Neural cell (in vitro differentiated cells): ENCODE measurements at regions not wholly inside any gene's neighbourhood (a gene's known extent, or its start where the extent isn't known, plus 50 kb on each side); places are given as distances from the start of the nearest gene placed in this dataset.

Source experiments
- H2AFZ ChIP-seq: fragments of 200-600, 300-800 bp; sonication (generic), shearing (Covaris generic); 2 replicates; pipeline ENCODE4 v1.6.0; 2014; ENCODE audit warnings: low read depth, mild to moderate bottlenecking, antibody characterized with exemption, low read length, moderate library complexity
- H3F3A ChIP-seq: fragments of 200-600 bp; shearing (Covaris generic); 2 replicates; pipeline ENCODE4 v1.6.1; 2016; ENCODE audit warnings: mild to moderate bottlenecking, moderate library complexity, mixed read lengths, antibody characterized with exemption, low read length; ENCODE audit not compliant: insufficient read depth, poor library complexity, severe bottlenecking
- H3K27ac ChIP-seq: fragments of 200-600, 300-800 bp; sonication (generic), shearing (Covaris generic); 2 replicates; pipeline ENCODE4 v1.5.1; 2014; ENCODE audit warnings: mild to moderate bottlenecking, low read length, moderate library complexity
- H3K27me3 ChIP-seq: fragments of 300-800, 200-600 bp; sonication (generic), shearing (Covaris generic); 2 replicates; pipeline ENCODE4 v1.6.0; 2014; ENCODE audit warnings: mild to moderate bottlenecking, low read depth, low read length, moderate library complexity; ENCODE audit not compliant: insufficient read depth
- H3K36me3 ChIP-seq: fragments of 300-800, 200-600 bp; sonication (generic), shearing (Covaris generic); 2 replicates; pipeline ENCODE4 v1.5.1; 2014; ENCODE audit warnings: mild to moderate bottlenecking, antibody characterized with exemption, low read length, moderate library complexity; ENCODE audit not compliant: insufficient read depth
- H3K4me2 ChIP-seq: fragments of 300-800, 200-600 bp; sonication (generic), shearing (Covaris generic); 2 replicates; pipeline ENCODE4 v1.6.0; 2014; ENCODE audit warnings: mild to moderate bottlenecking, low read length
- H3K4me3 ChIP-seq: fragments of 300-800, 200-600 bp; sonication (generic), shearing (Covaris generic); 2 replicates; pipeline ENCODE4 v1.5.1; 2014; ENCODE audit warnings: mild to moderate bottlenecking, low read length, moderate library complexity
- H3K79me2 ChIP-seq: fragments of 200-600 bp; shearing (Covaris generic); replicated peaks from 2 replicates; pipeline ENCODE4 v1.6.0; 2014; ENCODE audit warnings: mild to moderate bottlenecking, low read length, moderate library complexity; ENCODE audit not compliant: insufficient read depth
- H3K9ac ChIP-seq: fragments of 300-800, 200-600 bp; sonication (generic), shearing (Covaris generic); 2 replicates; pipeline ENCODE4 v1.6.1; 2016; ENCODE audit warnings: mild to moderate bottlenecking, low read length, mixed read lengths
- H3K9me2 ChIP-seq: fragments of 200-600 bp; shearing (Covaris generic); 2 replicates; pipeline ENCODE4 v1.6.1; 2016; ENCODE audit warnings: mild to moderate bottlenecking, low read length, mixed read lengths; ENCODE audit not compliant: insufficient read depth
- H3K9me3 ChIP-seq: fragments of 200-600, 300-800 bp; sonication (generic), shearing (Covaris generic); 2 replicates; pipeline ENCODE4 v1.6.1; 2016; ENCODE audit warnings: mild to moderate bottlenecking, mixed run types, low read length, moderate library complexity, mixed read lengths
- H4K20me1 ChIP-seq: fragments of 200-600 bp; shearing (Covaris generic); 2 replicates; pipeline ENCODE4 v1.6.1; 2016; ENCODE audit warnings: mild to moderate bottlenecking, mixed run types; ENCODE audit not compliant: insufficient read depth
- CTCF ChIP-seq: fragments of 450-650 bp; IDR thresholded peaks from 2 replicates; pipeline ENCODE4 v1.5.1; 2014; ENCODE audit warnings: antibody characterized with exemption, mild to moderate bottlenecking, moderate library complexity; ENCODE audit not compliant: poor library complexity, severe bottlenecking
- EP300 ChIP-seq: fragments of 450-650 bp; conservative IDR thresholded peaks from 2 replicates; pipeline ENCODE4 v1.6.1; 2014; ENCODE audit warnings: antibody characterized with exemption, mild to moderate bottlenecking, moderate library complexity; ENCODE audit not compliant: poor library complexity, severe bottlenecking
- EZH2 ChIP-seq: fragments of 200-600, 300-800 bp; shearing (Covaris generic), sonication (generic); IDR thresholded peaks from 2 replicates; pipeline ENCODE4 v1.6.1; 2014; ENCODE audit warnings: antibody characterized with exemption, low read length, borderline replicate concordance, mild to moderate bottlenecking; ENCODE audit not compliant: insufficient read depth, poor library complexity, severe bottlenecking
- MXI1 ChIP-seq: fragments of 450-650 bp; conservative IDR thresholded peaks from 2 replicates; pipeline ENCODE4 v1.6.1; 2014; ENCODE audit warnings: antibody characterized with exemption, mild to moderate bottlenecking; ENCODE audit not compliant: poor library complexity, severe bottlenecking
- POLR2AphosphoS5 ChIP-seq: IDR thresholded peaks from 2 replicates; pipeline ENCODE4 v1.6.1; 2012
- RAD21 ChIP-seq: fragments of 450-650 bp; conservative IDR thresholded peaks from 2 replicates; pipeline ENCODE4 v1.6.1; 2014; ENCODE audit warnings: antibody characterized with exemption, mild to moderate bottlenecking, moderate library complexity
- REST ChIP-seq: IDR thresholded peaks from 2 replicates; pipeline ENCODE4 v1.6.1; 2012; ENCODE audit warnings: borderline replicate concordance
- SMC3 ChIP-seq: fragments of 450-650 bp; conservative IDR thresholded peaks from 2 replicates; pipeline ENCODE4 v1.6.1; 2014; ENCODE audit warnings: antibody characterized with exemption, mild to moderate bottlenecking, moderate library complexity; ENCODE audit not compliant: poor library complexity
- TAF1 ChIP-seq: IDR thresholded peaks from 2 replicates; pipeline ENCODE4 v1.6.1; 2012; ENCODE audit warnings: low read depth

GRCh38 chr9:80320916-80321315 lies 749.2 kb downstream of the TLE4 start:
- H4K20me1 ChIP-seq = no peaks in the 10 kb centered on the region
- no peak for TF ChIP-seq EZH2
- no peak for TF ChIP-seq SMC3
- TF ChIP-seq MXI1 = no peak
- TF ChIP-seq EP300 = no peak
- no peak for TF ChIP-seq CTCF
- TF ChIP-seq TAF1 = no peak
- no peak for TF ChIP-seq POLR2AphosphoS5
- no peaks in the 10 kb centered on the region for H3K79me2 ChIP-seq
- no peak overlapping the region for H3K27ac ChIP-seq
- no peaks in the 10 kb centered on the region for H3K36me3 ChIP-seq
- no peak overlapping the region for H3K4me3 ChIP-seq
- H3K4me2 ChIP-seq = no peak overlapping the region
- no peak overlapping the region for H2AFZ ChIP-seq
- H3F3A ChIP-seq = no peaks in the 10 kb centered on the region
- no peaks in the 10 kb centered on the region for H3K9me3 ChIP-seq
- no peaks in the 10 kb centered on the region for H3K27me3 ChIP-seq
- no peak overlapping the region for H3K9ac ChIP-seq
- no peaks in the 10 kb centered on the region for H3K9me2 ChIP-seq

- H3K9me2 ChIP-seq = no peaks in the 10 kb centered on the region
- no peak overlapping the region for H3K27ac ChIP-seq
- no peaks in the 10 kb centered on the region for H3K27me3 ChIP-seq
- no peak overlapping the region for H2AFZ ChIP-seq
- no peaks in the 10 kb centered on the region for H4K20me1 ChIP-seq
- H3K9me3 ChIP-seq = no peaks in the 10 kb centered on the region
- no peak overlapping the region for H3K4me3 ChIP-seq
- no peak for TF ChIP-seq EP300
- no peak for TF ChIP-seq SMC3
- TF ChIP-seq TAF1 = no peak
- no peak for TF ChIP-seq MXI1
- no peak for TF ChIP-seq EZH2
- no peak for TF ChIP-seq POLR2AphosphoS5
- no peak for TF ChIP-seq CTCF
- TF ChIP-seq RAD21 = no peak
- TF ChIP-seq REST = no peak
- no peaks in the 10 kb centered on the region for H3K79me2 ChIP-seq
- H3K36me3 ChIP-seq = no peaks in the 10 kb centered on the region
- no peak overlapping the region for H3K9ac ChIP-seq
- no peak overlapping the region for H3K4me2 ChIP-seq
- no peaks in the 10 kb centered on the region for H3F3A ChIP-seq
Observed at GRCh38 chr9:80320480-80320879, 748.7 kb downstream of the TLE4 start.
